Activated naive CD8-positive, alpha-beta T cell treated with anti-CD3 and anti-CD28 coated beads, Interleukin-2, amount 50 U/mL, for 24 hours (primary cell): ENCODE measurements at regions not wholly inside any gene's neighbourhood (a gene's known extent, or its start where the extent isn't known, plus 50 kb on each side); places are given as distances from the start of the nearest gene placed in this dataset.

Experiments used
- ATAC-seq: fragments of 150-1000 bp; cut with Tn5 transposase; one replicate; pipeline ENCODE4 v1.10.0; 2021
- DNase-seq: peaks from one replicate; pipeline ENCODE4 v3.0.0; 2021
- H3K27ac Mint-ChIP-seq: one replicate; pipeline ENCODE4 v1.8.0; 2021; ENCODE audit warnings: mild to moderate bottlenecking, mixed read lengths
- H3K27me3 Mint-ChIP-seq: one replicate; pipeline ENCODE4 v1.8.0; 2021; ENCODE audit warnings: mixed read lengths
- H3K36me3 Mint-ChIP-seq: one replicate; pipeline ENCODE4 v1.8.0; 2021; ENCODE audit warnings: low read depth, mixed read lengths
- H3K4me1 Mint-ChIP-seq: one replicate; pipeline ENCODE4 v1.8.0; 2021; ENCODE audit warnings: mixed read lengths
- H3K4me3 Mint-ChIP-seq: one replicate; pipeline ENCODE4 v1.8.0; 2021; ENCODE audit warnings: mild to moderate bottlenecking, moderate library complexity, mixed read lengths
- H3K9me3 Mint-ChIP-seq: one replicate; pipeline ENCODE4 v1.8.0; 2021; ENCODE audit warnings: mixed read lengths

DNA sequence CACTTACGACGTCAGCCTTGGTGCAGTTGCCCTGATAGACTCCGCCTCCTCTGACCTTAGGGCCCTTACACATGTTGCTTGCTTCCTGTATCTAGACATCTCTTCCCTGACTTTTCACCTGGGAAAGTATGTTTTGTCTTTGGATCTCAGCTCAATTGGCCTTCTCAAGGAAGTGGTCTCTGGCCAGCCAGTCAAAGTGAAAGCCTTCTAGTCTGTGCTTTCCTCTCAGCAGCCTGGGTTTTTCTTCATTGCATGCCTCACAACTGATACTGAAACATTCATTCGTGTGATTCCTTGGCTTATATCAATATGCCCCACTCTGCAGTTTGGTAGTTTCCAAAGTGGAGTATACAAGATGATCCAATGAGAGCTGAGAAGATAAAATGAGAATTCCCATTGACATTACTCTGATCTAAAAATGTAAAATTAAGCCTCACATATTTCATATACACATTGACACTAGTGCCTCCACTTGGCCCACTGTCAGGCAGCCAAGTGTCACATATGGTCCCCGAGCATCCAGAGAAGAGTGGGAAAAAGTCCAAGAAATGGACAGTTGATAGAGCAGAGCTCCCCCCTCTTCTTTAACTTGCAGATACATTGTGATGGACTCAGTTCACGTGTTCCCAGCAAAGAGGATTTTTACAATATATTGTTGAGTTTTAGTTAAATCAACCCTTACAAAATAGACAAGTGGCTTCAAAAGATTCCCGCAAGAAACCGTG lies 371.2 kb upstream of the ASIC2 start:
- no peaks in the 10 kb centered on the region for H3K9me3 Mint-ChIP-seq
- H3K27ac Mint-ChIP-seq, result no peak overlapping the region
- ATAC-seq, result no peak
- H3K36me3 Mint-ChIP-seq, result no peaks in the 10 kb centered on the region
- no peak for DNase-seq
- H3K4me3 Mint-ChIP-seq, result no peak overlapping the region
- peaks cover 9% of the 10 kb centered on the region for H3K4me1 Mint-ChIP-seq
- peaks cover 13% of the 10 kb centered on the region for H3K27me3 Mint-ChIP-seq

DNA sequence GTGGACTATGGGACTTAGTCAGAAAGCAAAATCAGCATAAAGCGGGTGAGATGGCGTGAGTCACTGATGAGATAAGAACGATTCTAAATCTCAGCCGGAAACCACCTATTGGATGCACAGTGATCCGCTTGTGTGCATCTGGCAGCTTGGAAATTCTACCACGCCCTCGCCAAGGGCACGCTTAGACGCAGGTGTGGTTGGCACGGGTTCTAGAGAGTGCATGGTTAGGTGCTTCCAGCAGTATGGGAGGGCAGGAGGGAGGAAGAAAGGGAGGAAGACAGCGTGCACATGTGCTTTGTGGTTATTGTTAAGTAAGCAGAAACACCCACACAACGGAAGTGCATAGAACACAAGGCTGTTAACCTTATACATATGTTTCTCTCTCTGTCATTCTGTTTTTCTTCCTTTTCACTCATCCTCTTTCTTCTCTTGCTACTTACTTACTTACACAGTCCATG lies 374.0 kb upstream of the ASIC2 start:
- Mint-ChIP-seq H3K27ac (peak overlapping the region; percentile 72), H3K27me3 (peaks cover 15% of the 10 kb centered on the region), H3K4me1 (peaks cover 9% of the 10 kb centered on the region), H3K4me3 (no peak overlapping the region), H3K9me3 (no peaks in the 10 kb centered on the region), H3K36me3 (no peaks in the 10 kb centered on the region)
- DNase-seq (peak; percentile 4), ATAC-seq (peak; percentile 52)

DNA sequence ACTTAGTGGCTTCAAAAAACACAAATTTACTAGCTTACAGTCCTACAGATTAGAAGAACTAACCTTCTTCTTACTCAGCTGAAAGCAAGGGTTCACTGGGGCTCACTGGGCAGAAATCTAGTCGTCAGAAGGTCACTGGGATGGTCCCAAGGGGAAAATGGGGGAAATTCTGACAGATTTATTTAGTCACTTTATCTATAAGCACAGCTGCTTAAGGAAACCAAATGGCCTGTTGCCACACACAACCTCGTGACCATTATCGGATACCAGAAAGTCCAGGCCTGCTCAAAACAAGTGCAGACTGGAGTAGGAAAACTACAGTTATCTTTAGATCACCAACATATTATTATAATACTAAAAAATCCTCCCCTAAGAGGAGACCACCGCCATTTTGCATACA lies 374.6 kb upstream of the ASIC2 start:
- peaks cover 15% of the 10 kb centered on the region for H3K27me3 Mint-ChIP-seq
- peaks cover 9% of the 10 kb centered on the region for H3K4me1 Mint-ChIP-seq
- no peak overlapping the region for H3K4me3 Mint-ChIP-seq
- no peak for DNase-seq
- H3K27ac Mint-ChIP-seq, result no peak overlapping the region
- H3K9me3 Mint-ChIP-seq, result no peaks in the 10 kb centered on the region
- no peak for ATAC-seq
- no peaks in the 10 kb centered on the region for H3K36me3 Mint-ChIP-seq

DNA sequence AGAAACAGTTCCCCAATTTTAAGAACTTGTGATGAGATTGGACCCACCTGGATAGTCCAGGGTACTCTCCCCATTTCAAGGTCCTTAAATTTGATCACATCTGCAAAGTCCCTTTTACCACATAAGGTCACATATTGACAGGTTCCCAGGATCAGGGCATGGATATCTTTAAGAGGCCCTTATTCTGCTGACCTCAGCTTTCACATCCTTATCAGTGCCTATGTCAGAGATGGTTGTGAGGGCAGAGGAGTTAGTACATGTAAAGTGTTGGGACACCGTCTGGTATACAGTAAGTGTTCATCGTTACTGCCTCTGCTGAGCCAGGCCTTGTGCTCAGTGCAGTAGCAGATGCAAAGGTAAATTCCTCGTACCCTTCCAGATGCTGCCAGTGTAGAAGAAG lies 375.4 kb upstream of the ASIC2 start:
- Mint-ChIP-seq H3K27me3 (peaks cover 15% of the 10 kb centered on the region), H3K4me1 (peaks cover 9% of the 10 kb centered on the region), H3K4me3 (no peak overlapping the region), H3K9me3 (no peaks in the 10 kb centered on the region), H3K27ac (no peak overlapping the region), H3K36me3 (no peaks in the 10 kb centered on the region)
- ATAC-seq (no peak), DNase-seq (no peak)

DNA sequence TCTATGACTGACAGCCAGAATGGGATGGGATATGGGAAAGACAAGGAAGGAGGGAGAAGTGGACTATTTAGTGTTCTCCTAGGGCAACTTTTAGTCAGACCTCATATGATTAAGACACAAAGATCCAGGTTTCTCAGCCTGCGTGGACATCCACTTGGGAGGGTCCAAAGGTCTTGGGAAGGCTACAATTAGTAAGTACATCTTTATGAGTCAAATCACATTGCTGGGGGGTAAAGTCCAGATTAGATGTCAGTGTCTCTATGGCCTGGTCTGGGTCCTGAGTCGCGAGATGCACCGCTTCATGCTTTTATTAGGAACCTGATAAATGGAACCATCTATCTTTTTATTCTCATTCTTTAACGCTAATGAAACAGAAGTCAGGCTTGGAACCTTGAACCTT lies 378.4 kb upstream of the ASIC2 start:
- Mint-ChIP-seq H3K9me3 (no peaks in the 10 kb centered on the region), H3K4me3 (no peak overlapping the region), H3K36me3 (no peaks in the 10 kb centered on the region), H3K4me1 (peaks cover 8% of the 10 kb centered on the region), H3K27me3 (peaks cover 8% of the 10 kb centered on the region), H3K27ac (no peak overlapping the region)
- no peak for ATAC-seq
- no peak for DNase-seq

DNA sequence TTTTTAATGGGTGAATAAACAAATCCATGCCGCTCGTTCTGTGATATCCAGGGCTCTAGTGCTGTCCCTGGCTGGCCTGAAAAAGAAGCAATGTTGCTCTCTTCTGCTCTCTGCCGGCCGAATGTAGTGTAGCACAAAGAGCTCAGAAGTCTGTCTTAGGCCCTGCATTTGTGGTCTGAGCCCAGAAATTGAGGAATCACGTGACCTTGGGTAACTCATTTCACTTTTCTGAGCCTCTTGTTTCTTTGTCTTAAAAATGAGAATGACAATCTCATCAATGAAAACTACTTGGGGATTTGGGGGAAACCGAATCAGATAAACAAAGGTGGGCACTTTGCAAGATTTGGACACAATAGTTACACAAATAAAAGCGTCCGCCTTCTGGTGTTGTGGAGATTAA lies 381.6 kb upstream of the ASIC2 start:
- no peak overlapping the region for H3K4me3 Mint-ChIP-seq
- H3K4me1 Mint-ChIP-seq, result no peaks in the 10 kb centered on the region
- ATAC-seq, result no peak
- no peak overlapping the region for H3K27ac Mint-ChIP-seq
- peak; percentile 49 for DNase-seq
- H3K36me3 Mint-ChIP-seq, result no peaks in the 10 kb centered on the region
- H3K9me3 Mint-ChIP-seq, result no peaks in the 10 kb centered on the region
- peaks cover 7% of the 10 kb centered on the region for H3K27me3 Mint-ChIP-seq

DNA sequence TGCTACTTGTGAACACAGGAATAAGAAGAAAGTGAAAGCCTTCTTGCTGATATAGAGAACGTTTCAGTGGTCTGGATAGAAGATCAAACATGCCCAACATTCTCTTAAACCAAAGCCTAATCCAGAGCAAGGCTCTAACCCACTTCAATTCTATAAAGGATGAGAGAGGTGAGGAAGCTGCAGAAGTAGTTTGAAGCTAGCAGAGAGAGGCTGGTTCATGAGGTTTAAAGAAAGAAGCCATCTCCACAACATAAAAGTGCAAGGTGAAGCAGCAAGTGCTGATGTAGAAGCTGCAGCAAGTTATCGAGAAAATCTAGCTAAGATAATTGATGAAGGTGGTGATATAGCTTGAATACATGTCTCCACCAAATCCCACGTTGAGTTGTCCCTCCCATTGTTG lies 383.3 kb upstream of the ASIC2 start:
- Mint-ChIP-seq H3K27me3 (peaks cover 6% of the 10 kb centered on the region), H3K4me3 (no peak overlapping the region), H3K4me1 (no peaks in the 10 kb centered on the region), H3K9me3 (no peaks in the 10 kb centered on the region), H3K27ac (no peak overlapping the region), H3K36me3 (no peaks in the 10 kb centered on the region)
- DNase-seq (no peak), ATAC-seq (no peak)

DNA sequence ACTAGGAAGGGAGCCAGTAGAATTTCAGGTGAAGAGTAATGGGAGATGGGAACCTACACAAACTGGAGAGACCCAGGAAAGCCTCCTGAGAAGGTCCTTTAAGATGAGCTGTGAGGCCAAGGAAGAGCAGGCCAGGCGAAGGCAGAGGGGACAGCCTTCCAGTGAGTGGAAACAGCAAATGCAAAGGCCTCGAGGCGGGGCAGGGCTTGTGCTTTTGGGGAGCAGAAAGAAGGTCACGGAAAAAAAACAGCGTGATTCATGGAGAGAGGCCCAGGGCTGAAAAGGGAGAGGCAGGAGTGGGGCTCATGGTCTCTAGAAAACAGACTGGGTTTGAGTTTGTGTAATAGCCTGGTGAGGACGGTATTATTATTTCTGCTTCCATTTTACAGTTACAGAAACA lies 386.5 kb upstream of the ASIC2 start:
- Mint-ChIP-seq H3K4me3 (no peak overlapping the region), H3K9me3 (no peaks in the 10 kb centered on the region), H3K27me3 (no peaks in the 10 kb centered on the region), H3K36me3 (no peaks in the 10 kb centered on the region), H3K4me1 (no peaks in the 10 kb centered on the region), H3K27ac (no peak overlapping the region)
- ATAC-seq (no peak), DNase-seq (no peak)

DNA sequence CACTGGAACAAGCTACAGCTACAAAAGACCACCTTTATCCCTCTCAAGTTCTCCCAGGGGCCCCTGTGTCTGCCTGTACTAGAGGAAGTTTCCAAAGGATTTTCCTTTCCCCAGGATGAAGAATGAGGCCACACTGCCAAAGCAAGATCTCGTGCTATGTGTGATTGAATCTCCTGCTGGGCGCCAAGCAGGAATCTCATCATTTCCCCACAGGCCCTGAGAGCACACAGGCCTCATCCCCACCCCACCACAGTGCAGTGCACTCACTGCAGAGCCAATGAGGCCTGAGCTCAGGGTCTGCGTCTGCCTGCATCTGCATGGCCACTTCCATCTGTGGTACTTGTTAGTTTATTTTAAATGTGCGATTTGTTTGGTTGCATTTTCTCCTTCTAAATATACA lies 387.4 kb upstream of the ASIC2 start:
- DNase-seq (no peak), ATAC-seq (no peak)
- Mint-ChIP-seq H3K9me3 (no peaks in the 10 kb centered on the region), H3K4me1 (no peaks in the 10 kb centered on the region), H3K36me3 (no peaks in the 10 kb centered on the region), H3K27me3 (no peaks in the 10 kb centered on the region), H3K27ac (no peak overlapping the region), H3K4me3 (no peak overlapping the region)

DNA sequence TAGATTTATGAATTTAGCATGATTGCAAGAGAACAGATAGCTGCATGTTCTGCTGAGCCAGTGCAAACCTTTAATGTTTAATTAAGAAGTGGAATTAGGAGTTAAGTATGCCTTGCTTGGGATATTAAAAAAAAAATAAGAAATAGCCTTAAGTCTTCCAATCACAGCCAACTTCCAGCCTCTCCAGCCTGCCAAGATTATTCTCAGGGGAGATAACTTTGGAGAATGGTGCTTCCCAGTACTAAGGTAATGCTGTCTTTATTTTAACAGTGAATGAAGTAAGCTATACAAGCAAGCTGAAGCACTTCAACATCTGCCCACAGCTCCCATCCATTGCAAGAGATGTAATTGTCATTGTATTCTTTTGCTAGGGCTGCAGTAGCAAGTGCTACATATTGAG lies 389.5 kb upstream of the ASIC2 start:
- no peaks in the 10 kb centered on the region for H3K9me3 Mint-ChIP-seq
- DNase-seq, result no peak
- H3K4me3 Mint-ChIP-seq, result no peak overlapping the region

DNA sequence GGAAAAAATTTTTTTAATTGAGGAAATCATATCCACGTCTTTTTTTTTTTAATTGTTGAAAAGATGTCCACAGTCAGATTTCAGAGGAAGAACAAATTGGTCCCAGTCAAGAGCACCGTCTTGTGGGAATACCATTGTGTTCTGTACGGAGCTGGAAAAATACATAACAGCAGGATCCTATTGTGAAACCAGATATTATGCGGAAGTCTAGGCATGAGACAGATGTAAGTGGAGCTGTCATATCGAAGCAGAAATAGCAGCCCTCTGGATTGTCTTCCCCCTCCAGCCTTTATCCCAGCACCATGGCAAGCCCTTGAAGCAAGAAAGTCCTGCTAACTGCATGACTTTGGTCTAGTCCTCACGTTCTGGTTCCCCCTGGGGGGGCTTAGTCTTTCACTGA lies 391.6 kb upstream of the ASIC2 start:
- Mint-ChIP-seq H3K4me3 (no peak overlapping the region), H3K27ac (no peak overlapping the region), H3K36me3 (no peaks in the 10 kb centered on the region), H3K4me1 (no peaks in the 10 kb centered on the region), H3K27me3 (peaks cover 9% of the 10 kb centered on the region), H3K9me3 (no peaks in the 10 kb centered on the region)
- ATAC-seq (no peak), DNase-seq (no peak)

More for the DNA sequence above, 389.5 kb upstream of the ASIC2 start:
- H3K27me3 Mint-ChIP-seq, result no peaks in the 10 kb centered on the region
- no peak overlapping the region for H3K27ac Mint-ChIP-seq
- ATAC-seq, result no peak
- no peaks in the 10 kb centered on the region for H3K4me1 Mint-ChIP-seq
- H3K36me3 Mint-ChIP-seq, result no peaks in the 10 kb centered on the region

DNA sequence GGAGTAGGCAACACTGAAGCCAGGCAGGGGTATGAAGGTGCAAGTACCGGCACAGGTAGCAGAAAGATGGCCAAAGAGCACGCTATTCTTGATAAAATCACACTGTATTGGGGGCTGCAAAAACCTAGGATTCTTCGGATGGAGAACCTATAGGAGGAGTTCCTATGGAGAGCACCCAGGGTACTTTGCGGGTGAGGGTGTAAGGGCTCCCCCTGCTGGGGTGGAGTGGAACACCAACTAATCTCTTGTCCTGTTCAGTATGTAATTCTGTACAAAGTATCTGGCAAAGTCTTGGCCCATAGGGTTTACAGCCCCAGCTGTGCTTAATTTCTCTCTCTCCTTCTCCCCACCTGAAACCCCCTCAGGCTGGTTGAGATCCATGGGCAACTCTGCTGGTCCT lies 393.1 kb upstream of the ASIC2 start:
- Mint-ChIP-seq H3K27ac (no peak overlapping the region), H3K9me3 (no peaks in the 10 kb centered on the region), H3K36me3 (no peaks in the 10 kb centered on the region), H3K4me3 (no peak overlapping the region), H3K4me1 (no peaks in the 10 kb centered on the region), H3K27me3 (peaks cover 9% of the 10 kb centered on the region)
- peak; percentile 28 for DNase-seq
- ATAC-seq, result no peak

DNA sequence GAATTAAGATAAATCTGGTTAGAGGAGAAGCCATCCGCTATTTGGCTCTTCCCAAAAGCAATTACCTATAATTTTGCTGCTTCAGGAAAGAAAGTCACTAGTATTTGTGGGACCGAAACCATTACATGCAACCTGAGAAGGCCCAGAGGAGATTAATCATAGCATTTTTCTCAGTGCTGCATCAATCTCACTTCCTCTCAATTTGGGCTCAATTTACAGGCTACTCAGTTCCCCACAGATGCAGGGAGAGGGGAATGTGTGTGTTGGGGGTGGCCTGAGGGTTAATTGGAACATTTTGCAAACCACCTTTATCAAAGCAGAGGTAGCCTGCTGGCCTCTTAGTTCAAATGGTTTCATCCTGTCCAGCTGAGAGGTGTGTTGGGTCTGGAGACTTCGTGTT lies 394.7 kb upstream of the ASIC2 start:
- H3K4me3 Mint-ChIP-seq, result no peak overlapping the region
- DNase-seq (no peak), ATAC-seq (no peak)
- peaks cover 9% of the 10 kb centered on the region for H3K27me3 Mint-ChIP-seq
- H3K4me1 Mint-ChIP-seq, result no peaks in the 10 kb centered on the region
- H3K27ac Mint-ChIP-seq, result no peak overlapping the region
- no peaks in the 10 kb centered on the region for H3K36me3 Mint-ChIP-seq
- H3K9me3 Mint-ChIP-seq, result no peaks in the 10 kb centered on the region

DNA sequence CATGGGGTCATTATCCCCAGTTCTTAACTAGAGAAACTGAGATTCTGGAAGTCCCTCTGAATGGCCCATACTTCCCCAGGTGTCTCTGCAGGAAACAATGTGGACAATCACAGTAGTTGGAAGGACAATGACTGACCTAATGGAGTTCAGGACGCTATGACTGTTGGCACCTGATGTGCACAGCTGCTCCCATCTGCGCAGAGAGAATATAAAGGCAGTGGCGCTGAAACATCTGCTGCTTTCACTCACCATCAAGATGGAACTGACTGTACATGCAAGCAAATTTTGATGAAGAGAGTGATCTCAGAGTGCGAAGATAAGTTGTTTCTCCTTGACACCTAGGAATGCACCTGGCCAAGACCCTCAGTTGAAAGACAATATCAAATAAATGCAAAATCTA lies 395.7 kb upstream of the ASIC2 start:
- ATAC-seq (no peak), DNase-seq (no peak)
- no peaks in the 10 kb centered on the region for H3K4me1 Mint-ChIP-seq
- H3K27me3 Mint-ChIP-seq, result peaks cover 9% of the 10 kb centered on the region
- H3K27ac Mint-ChIP-seq, result no peak overlapping the region
- H3K36me3 Mint-ChIP-seq, result no peaks in the 10 kb centered on the region
- H3K9me3 Mint-ChIP-seq, result no peaks in the 10 kb centered on the region
- H3K4me3 Mint-ChIP-seq, result no peak overlapping the region

DNA sequence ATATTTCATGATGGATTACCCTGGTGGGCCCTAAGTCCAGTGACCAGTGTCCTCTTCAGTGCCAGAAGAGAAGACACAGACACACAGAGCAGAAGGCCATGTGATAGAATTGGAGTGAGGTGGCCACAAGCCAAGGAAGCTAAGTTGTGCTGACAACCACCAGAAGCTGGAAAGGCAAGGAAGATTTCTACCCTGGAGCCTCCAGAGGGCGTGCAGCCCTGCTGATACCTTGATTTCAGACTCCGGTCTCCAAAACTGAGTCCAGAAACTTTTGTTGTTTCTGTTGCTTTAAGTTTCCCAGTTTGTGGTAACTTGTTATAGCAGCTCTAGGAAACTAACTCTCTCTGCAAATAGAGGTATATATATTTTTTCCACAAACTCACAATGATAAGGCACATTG lies 396.6 kb upstream of the ASIC2 start:
- Mint-ChIP-seq H3K4me1 (no peaks in the 10 kb centered on the region), H3K27ac (no peak overlapping the region), H3K4me3 (no peak overlapping the region), H3K27me3 (peaks cover 9% of the 10 kb centered on the region), H3K9me3 (no peaks in the 10 kb centered on the region), H3K36me3 (no peaks in the 10 kb centered on the region)
- ATAC-seq (no peak), DNase-seq (no peak)

DNA sequence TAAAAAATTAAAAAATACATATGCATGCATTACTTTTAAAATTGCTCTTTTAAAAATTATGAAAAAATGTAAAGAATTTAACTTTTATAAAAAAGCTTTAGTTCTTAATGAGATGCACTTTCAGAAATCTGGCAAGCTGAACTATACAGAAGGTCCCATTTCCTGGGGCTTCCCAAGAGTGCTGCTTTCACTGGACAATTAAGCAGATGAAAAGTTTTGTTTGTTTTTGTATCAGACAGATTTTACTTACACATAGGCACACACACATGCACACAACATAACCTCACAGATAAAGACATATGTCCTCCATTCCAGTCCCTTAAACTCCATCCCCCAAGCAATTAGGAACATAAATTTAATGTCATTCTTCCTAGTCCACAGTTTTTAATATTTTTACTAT lies 402.3 kb upstream of the ASIC2 start:
- ATAC-seq (no peak), DNase-seq (no peak)
- Mint-ChIP-seq H3K4me3 (no peak overlapping the region), H3K27ac (no peak overlapping the region), H3K27me3 (peaks cover 6% of the 10 kb centered on the region), H3K9me3 (no peaks in the 10 kb centered on the region), H3K4me1 (no peaks in the 10 kb centered on the region), H3K36me3 (no peaks in the 10 kb centered on the region)
